OCI-LY1 (cell line): ENCODE measurements at regions not wholly inside any gene's neighbourhood (a gene's known extent, or its start where the extent isn't known, plus 50 kb on each side); places are given as distances from the start of the nearest gene placed in this dataset.

Experiments used
- H2AFZ ChIP-seq: fragments of 200-600 bp; sonication (generic), shearing (Covaris generic); 2 replicates; pipeline ENCODE4 v1.6.0; 2014; ENCODE audit warnings: antibody characterized with exemption, mild to moderate bottlenecking, low read length
- H3F3A ChIP-seq: fragments of 200-600 bp; sonication (generic), shearing (Covaris generic); 2 replicates; pipeline ENCODE4 v1.6.0; 2014; ENCODE audit warnings: mild to moderate bottlenecking, antibody characterized with exemption, low read length, moderate library complexity; ENCODE audit not compliant: insufficient read depth
- H3K27ac ChIP-seq: fragments of 200-600 bp; sonication (generic); 2 replicates; pipeline ENCODE4 v1.5.1; 2014; ENCODE audit warnings: low read length, mixed run types, mild to moderate bottlenecking, low read depth; ENCODE audit not compliant: poor library complexity, severe bottlenecking
- H3K27me3 ChIP-seq: fragments of 200-600 bp; sonication (generic); 2 replicates; pipeline ENCODE4 v1.6.0; 2014; ENCODE audit warnings: antibody characterized with exemption, mild to moderate bottlenecking, low read length, moderate library complexity; ENCODE audit not compliant: insufficient read depth
- H3K36me3 ChIP-seq: fragments of 200-600 bp; sonication (generic); 2 replicates; pipeline ENCODE4 v1.6.1; 2014; ENCODE audit warnings: mild to moderate bottlenecking, antibody characterized with exemption, low read length, moderate library complexity, mixed read lengths; ENCODE audit not compliant: insufficient read depth
- H3K4me1 ChIP-seq: fragments of 200-600 bp; sonication (generic); 2 replicates; pipeline ENCODE4 v1.5.1; 2014; ENCODE audit warnings: mild to moderate bottlenecking, low read length, moderate library complexity; ENCODE audit not compliant: insufficient read depth, severe bottlenecking
- H3K4me2 ChIP-seq: fragments of 200-600 bp; sonication (generic), shearing (Covaris generic); 2 replicates; pipeline ENCODE4 v1.6.1; 2014; ENCODE audit warnings: low read length
- H3K4me3 ChIP-seq: fragments of 200-600 bp; sonication (generic); 2 replicates; pipeline ENCODE4 v1.5.1; 2014; ENCODE audit warnings: low read length, low read depth, mild to moderate bottlenecking, mixed read lengths; ENCODE audit not compliant: poor library complexity, severe bottlenecking
- H3K79me2 ChIP-seq: fragments of 200-600 bp; shearing (Covaris generic); 2 replicates; pipeline ENCODE4 v1.6.1; 2016; ENCODE audit warnings: mixed run types, low read length, mixed read lengths; ENCODE audit not compliant: insufficient read depth
- H3K9ac ChIP-seq: fragments of 200-600 bp; sonication (generic), shearing (Covaris generic); 2 replicates; pipeline ENCODE4 v1.6.1; 2014; ENCODE audit warnings: mild to moderate bottlenecking, low read length, mixed read lengths
- H3K9me2 ChIP-seq: fragments of 200-600 bp; sonication (generic), shearing (Covaris generic); 2 replicates; pipeline ENCODE4 v1.6.1; 2014; ENCODE audit warnings: low read depth, mild to moderate bottlenecking, low read length, mixed read lengths
- H3K9me3 ChIP-seq: fragments of 200-600 bp; shearing (Covaris generic); 2 replicates; pipeline ENCODE4 v1.6.1; 2014; ENCODE audit warnings: low read length, mixed read lengths
- H4K20me1 ChIP-seq: fragments of 200-600 bp; sonication (generic), shearing (Covaris generic); 2 replicates; pipeline ENCODE4 v1.6.0; 2016; ENCODE audit warnings: mild to moderate bottlenecking, low read length; ENCODE audit not compliant: insufficient read depth
- CTCF ChIP-seq: fragments of 200-600 bp; sonication (generic), shearing (Covaris generic); IDR thresholded peaks from 2 replicates; pipeline ENCODE4 v1.5.1; 2017; ENCODE audit warnings: mild to moderate bottlenecking, antibody characterized with exemption, low read length, moderate library complexity, mixed read lengths
- EZH2 ChIP-seq: fragments of 200-600 bp; sonication (generic), shearing (Covaris generic); IDR thresholded peaks from 2 replicates; pipeline ENCODE4 v1.8.0; 2017; ENCODE audit warnings: borderline replicate concordance, mixed run types, mild to moderate bottlenecking, antibody characterized with exemption, low read length, moderate library complexity, mixed read lengths

DNA sequence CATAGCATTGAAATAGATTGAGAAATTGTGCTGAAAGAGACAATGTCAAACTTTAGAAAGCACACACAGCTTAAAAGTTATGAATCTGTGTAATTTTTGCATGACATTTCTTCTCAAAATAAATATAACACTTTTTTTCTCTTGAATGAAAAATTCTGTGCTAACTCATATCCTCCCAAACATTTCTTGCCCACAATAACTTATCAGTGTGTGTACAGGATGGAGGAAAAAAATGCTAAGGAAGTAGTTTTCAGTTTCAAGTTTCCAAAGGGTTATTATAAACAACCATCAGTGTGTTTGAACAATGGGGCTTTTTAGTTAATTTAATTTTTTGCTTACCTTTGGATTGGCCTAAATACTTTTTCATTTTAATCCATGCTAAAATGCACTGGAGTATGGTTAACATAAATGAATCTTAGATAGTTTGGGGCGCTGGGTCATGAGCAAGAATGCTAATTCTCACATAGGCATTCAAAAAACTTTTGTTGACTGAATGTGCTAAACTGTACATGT is 82.9 kb upstream of the ARHGAP20 start:
- H2AFZ ChIP-seq = no peak overlapping the region
- H3K36me3 ChIP-seq = no peaks in the 10 kb centered on the region

DNA sequence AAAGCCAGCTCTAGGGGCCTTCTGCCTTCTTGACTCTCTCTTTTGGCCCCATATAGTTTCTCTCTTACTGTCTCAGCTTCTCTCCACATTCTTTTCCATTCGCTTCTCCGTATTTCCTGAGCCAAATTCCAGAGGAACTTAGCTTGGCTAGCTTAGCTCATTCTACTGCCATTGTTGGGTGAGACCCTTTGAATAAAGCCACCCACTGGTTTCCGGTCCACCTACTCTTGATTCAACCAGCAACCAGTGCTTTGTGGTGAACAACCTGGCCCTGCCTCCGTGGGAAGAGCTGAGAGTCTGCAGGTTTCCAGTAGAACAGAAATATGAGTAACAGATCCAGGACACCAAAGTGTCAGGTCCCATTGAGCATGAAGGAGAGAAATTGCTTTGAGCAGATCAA is 81.3 kb upstream of the ARHGAP20 start:
- Histone ChIP-seq H3K27me3 (no peaks in the 10 kb centered on the region), H3K9ac (no peak overlapping the region), H3F3A (no peaks in the 10 kb centered on the region), H3K27ac (no peak overlapping the region), H3K36me3 (no peaks in the 10 kb centered on the region), H4K20me1 (no peaks in the 10 kb centered on the region), H2AFZ (no peak overlapping the region), H3K4me3 (no peak overlapping the region), H3K9me3 (no peaks in the 10 kb centered on the region), H3K9me2 (no peaks in the 10 kb centered on the region), H3K4me2 (no peak overlapping the region), H3K4me1 (no peaks in the 10 kb centered on the region), H3K79me2 (no peaks in the 10 kb centered on the region)
- TF ChIP-seq EZH2 (no peak), CTCF (no peak)

More for the DNA sequence above, 82.9 kb upstream of the ARHGAP20 start:
- no peaks in the 10 kb centered on the region for H3K4me1 ChIP-seq
- H3K27ac ChIP-seq = no peak overlapping the region
- H3K79me2 ChIP-seq = no peaks in the 10 kb centered on the region
- no peaks in the 10 kb centered on the region for H3K27me3 ChIP-seq
- H3F3A ChIP-seq = no peaks in the 10 kb centered on the region
- TF ChIP-seq CTCF (no peak), EZH2 (no peak)
- no peak overlapping the region for H3K4me2 ChIP-seq
- H3K9me3 ChIP-seq = no peaks in the 10 kb centered on the region
- no peak overlapping the region for H3K9ac ChIP-seq
- H3K9me2 ChIP-seq = no peaks in the 10 kb centered on the region
- H4K20me1 ChIP-seq = no peaks in the 10 kb centered on the region
- H3K4me3 ChIP-seq = no peak overlapping the region

- Histone ChIP-seq H3K9me3 (no peaks in the 10 kb centered on the region), H4K20me1 (no peaks in the 10 kb centered on the region), H3K4me2 (no peak overlapping the region), H2AFZ (no peak overlapping the region), H3K9ac (no peak overlapping the region), H3F3A (no peaks in the 10 kb centered on the region), H3K79me2 (no peaks in the 10 kb centered on the region), H3K4me1 (no peaks in the 10 kb centered on the region), H3K4me3 (no peak overlapping the region), H3K9me2 (no peaks in the 10 kb centered on the region), H3K36me3 (no peaks in the 10 kb centered on the region), H3K27ac (no peak overlapping the region), H3K27me3 (no peaks in the 10 kb centered on the region)
- no peak for TF ChIP-seq CTCF
- no peak for TF ChIP-seq EZH2
These were observed 79.4 kb upstream of the ARHGAP20 start for GRCh38 chr11:110791621-110792020.
